T follicular helper cell (primary cell): ENCODE measurements at regions not wholly inside any gene's neighbourhood (a gene's known extent, or its start where the extent isn't known, plus 50 kb on each side); places are given as distances from the start of the nearest gene placed in this dataset.

Experiments used
- DNase-seq: peaks from one replicate; pipeline ENCODE4 v3.0.0-alpha.2; 2020; ENCODE audit warnings: low read depth

- no peak for DNase-seq
These were observed 443.0 kb upstream of the RUNX1 start for GRCh38 chr21:35491920-35492678.

GRCh38 chr21:35491114-35491513 is 442.0 kb upstream of the RUNX1 start:
- DNase-seq: no peak

GRCh38 chr21:35489389-35489980 is 440.4 kb upstream of the RUNX1 start:
- DNase-seq: no peak

GRCh38 chr21:35488946-35489345 is 439.8 kb upstream of the RUNX1 start:
- DNase-seq: no peak

- DNase-seq: no peak
These were observed 436.3 kb upstream of the RUNX1 start for GRCh38 chr21:35485364-35485763.

- no peak for DNase-seq
These were observed 435.7 kb upstream of the RUNX1 start for GRCh38 chr21:35484851-35485250.

- no peak for DNase-seq
These were observed 434.9 kb upstream of the RUNX1 start for GRCh38 chr21:35484032-35484431.

- DNase-seq: no peak
These were observed 434.0 kb upstream of the RUNX1 start for GRCh38 chr21:35482933-35483662.

GRCh38 chr21:35482096-35482495 is 433.0 kb upstream of the RUNX1 start:
- DNase-seq: no peak

- DNase-seq: no peak
These were observed 431.9 kb upstream of the RUNX1 start for GRCh38 chr21:35481005-35481404.

GRCh38 chr21:35479529-35479928 is 430.4 kb upstream of the RUNX1 start:
- no peak for DNase-seq

GRCh38 chr21:35479065-35479448 is 430.0 kb upstream of the RUNX1 start:
- no peak for DNase-seq

- DNase-seq: no peak
These were observed 429.3 kb upstream of the RUNX1 start for GRCh38 chr21:35478161-35479064.

- DNase-seq: no peak
These were observed 428.5 kb upstream of the RUNX1 start for GRCh38 chr21:35477622-35478021.

GRCh38 chr21:35476621-35477395 is 427.7 kb upstream of the RUNX1 start:
- DNase-seq: no peak

GRCh38 chr21:35475762-35476161 is 426.7 kb upstream of the RUNX1 start:
- DNase-seq: no peak

- DNase-seq: no peak
These were observed 425.9 kb upstream of the RUNX1 start for GRCh38 chr21:35475009-35475408.

GRCh38 chr21:35473496-35473895 is 424.4 kb upstream of the RUNX1 start:
- no peak for DNase-seq

- no peak for DNase-seq
These were observed 421.4 kb upstream of the RUNX1 start for GRCh38 chr21:35470522-35470921.

- no peak for DNase-seq
These were observed 420.4 kb upstream of the RUNX1 start for GRCh38 chr21:35469498-35469897.

GRCh38 chr21:35468991-35469390 is 419.9 kb upstream of the RUNX1 start:
- DNase-seq: no peak
